Bronchial epithelial cell (primary cell): ENCODE measurements at regions not wholly inside any gene's neighbourhood (a gene's known extent, or its start where the extent isn't known, plus 50 kb on each side); places are given as distances from the start of the nearest gene placed in this dataset.

ENCODE experiments used
- DNase-seq: peaks from one replicate; pipeline ENCODE4 v3.0.0-alpha.2; 2010; ENCODE audit warnings: low read depth
- FAIRE-seq: peaks from 2 replicates; lab custom pipeline; 2011; peaks lifted over from hg19 to GRCh38; lab: Jason Lieb, UNC
- H3K27me3 ChIP-seq: 2 replicates; pipeline ENCODE4 v1.5.1; 2011; ENCODE audit warnings: low read length; ENCODE audit not compliant: control insufficient read depth, insufficient read depth
- H3K36me3 ChIP-seq: 2 replicates; pipeline ENCODE4 v1.5.1; 2011; ENCODE audit warnings: low read length; ENCODE audit not compliant: control insufficient read depth, insufficient read depth
- H3K4me3 ChIP-seq: 2 replicates; pipeline ENCODE4 v1.5.1; 2011; ENCODE audit warnings: mild to moderate bottlenecking, low read depth, low read length, control low read depth
- TF ChIP-seq, protein P1 (sequence below): IDR thresholded peaks from 2 replicates; pipeline ENCODE4 v1.5.1; 2011; ENCODE audit warnings: mild to moderate bottlenecking, moderate library complexity, low read length, control low read depth, inconsistent platforms; ENCODE audit not compliant: insufficient read depth, severe bottlenecking

DNA sequence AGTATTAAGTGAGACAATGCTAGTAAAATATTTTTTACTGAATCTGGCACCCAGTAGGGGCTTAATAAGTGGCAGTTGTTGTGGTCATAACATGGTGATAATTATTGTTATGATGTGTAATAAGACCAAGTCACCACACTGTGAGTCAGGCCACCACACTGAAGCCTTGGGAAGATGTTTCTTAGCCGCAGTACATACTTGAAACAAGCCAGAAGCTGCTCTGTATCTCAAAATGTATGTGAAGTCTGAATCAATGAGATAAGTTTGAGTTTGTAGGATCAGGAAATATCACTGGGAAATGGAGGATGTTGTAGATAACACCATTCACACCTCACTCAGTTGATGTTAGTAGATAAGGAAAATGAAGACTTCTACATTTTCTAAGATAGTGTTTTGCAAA is 51.3 kb upstream of the PTPN3 start:
- FAIRE-seq (no peak), DNase-seq (no peak)
- Histone ChIP-seq H3K27me3 (no peaks in the 10 kb centered on the region), H3K36me3 (no peaks in the 10 kb centered on the region), H3K4me3 (no peak overlapping the region)
- TF ChIP-seq, protein P1, sequence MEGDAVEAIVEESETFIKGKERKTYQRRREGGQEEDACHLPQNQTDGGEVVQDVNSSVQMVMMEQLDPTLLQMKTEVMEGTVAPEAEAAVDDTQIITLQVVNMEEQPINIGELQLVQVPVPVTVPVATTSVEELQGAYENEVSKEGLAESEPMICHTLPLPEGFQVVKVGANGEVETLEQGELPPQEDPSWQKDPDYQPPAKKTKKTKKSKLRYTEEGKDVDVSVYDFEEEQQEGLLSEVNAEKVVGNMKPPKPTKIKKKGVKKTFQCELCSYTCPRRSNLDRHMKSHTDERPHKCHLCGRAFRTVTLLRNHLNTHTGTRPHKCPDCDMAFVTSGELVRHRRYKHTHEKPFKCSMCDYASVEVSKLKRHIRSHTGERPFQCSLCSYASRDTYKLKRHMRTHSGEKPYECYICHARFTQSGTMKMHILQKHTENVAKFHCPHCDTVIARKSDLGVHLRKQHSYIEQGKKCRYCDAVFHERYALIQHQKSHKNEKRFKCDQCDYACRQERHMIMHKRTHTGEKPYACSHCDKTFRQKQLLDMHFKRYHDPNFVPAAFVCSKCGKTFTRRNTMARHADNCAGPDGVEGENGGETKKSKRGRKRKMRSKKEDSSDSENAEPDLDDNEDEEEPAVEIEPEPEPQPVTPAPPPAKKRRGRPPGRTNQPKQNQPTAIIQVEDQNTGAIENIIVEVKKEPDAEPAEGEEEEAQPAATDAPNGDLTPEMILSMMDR, result no peak

- H3K36me3 ChIP-seq, result no peaks in the 10 kb centered on the region
- FAIRE-seq (peak; percentile 7), DNase-seq (peak; percentile 21)
- TF ChIP-seq, protein P1, result no peak
- no peaks in the 10 kb centered on the region for H3K27me3 ChIP-seq
- H3K4me3 ChIP-seq, result no peak overlapping the region
Observed at GRCh38 chr9:109551651-109552050, 53.5 kb upstream of the PTPN3 start.

DNA sequence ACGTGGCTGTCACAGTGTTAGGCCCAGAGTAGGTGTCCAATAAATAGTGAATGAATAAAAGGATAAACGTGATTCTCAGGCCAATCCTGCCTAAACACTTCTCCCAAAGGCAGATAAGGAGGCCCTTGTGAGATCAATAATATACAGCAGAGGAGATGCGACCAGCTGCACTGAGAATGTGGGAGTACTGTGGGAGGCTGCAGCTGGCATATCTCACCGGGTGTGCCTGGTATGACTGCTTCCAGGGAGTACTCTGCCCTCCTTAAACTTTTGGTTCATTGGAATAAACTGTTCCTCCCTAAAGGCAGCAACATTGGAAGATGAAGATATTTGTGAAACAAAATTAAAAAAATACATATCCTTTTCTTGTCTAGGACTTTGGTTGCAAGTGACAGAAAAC is 57.1 kb upstream of the PTPN3 start:
- no peak for FAIRE-seq
- Histone ChIP-seq H3K36me3 (no peaks in the 10 kb centered on the region), H3K27me3 (no peaks in the 10 kb centered on the region), H3K4me3 (no peak overlapping the region)
- TF ChIP-seq, protein P1, result no peak
- DNase-seq, result no peak

- TF ChIP-seq, protein P1, result no peak
- Histone ChIP-seq H3K4me3 (no peak overlapping the region), H3K27me3 (no peaks in the 10 kb centered on the region), H3K36me3 (no peaks in the 10 kb centered on the region)
- FAIRE-seq (peak; percentile 92), DNase-seq (peak; percentile 94)
Observed at GRCh38 chr9:109556061-109556460, 58.0 kb upstream of the PTPN3 start.

- H3K36me3 ChIP-seq, result no peaks in the 10 kb centered on the region
- no peak overlapping the region for H3K4me3 ChIP-seq
- FAIRE-seq, result no peak
- TF ChIP-seq, protein P1, result no peak
- DNase-seq, result no peak
- H3K27me3 ChIP-seq, result no peaks in the 10 kb centered on the region
Observed at GRCh38 chr9:109556786-109557185, 58.7 kb upstream of the PTPN3 start.

- Histone ChIP-seq H3K27me3 (no peaks in the 10 kb centered on the region), H3K36me3 (no peaks in the 10 kb centered on the region), H3K4me3 (no peak overlapping the region)
- TF ChIP-seq, protein P1, result no peak
- peak; percentile 86 for DNase-seq
- peak; percentile 77 for FAIRE-seq
Observed at GRCh38 chr9:109557481-109557880, 59.4 kb upstream of the PTPN3 start.
